ENCODE measurements at regions not wholly inside any gene's neighbourhood (a gene's known extent, or its start where the extent isn't known, plus 50 kb on each side); places are given as distances from the start of the nearest gene placed in this dataset.
"Not testable (repeated sequence)": the region's sequence is repeated elsewhere in the genome, so short reads cannot be mapped to it uniquely, and the experiment has no call there.

DNA sequence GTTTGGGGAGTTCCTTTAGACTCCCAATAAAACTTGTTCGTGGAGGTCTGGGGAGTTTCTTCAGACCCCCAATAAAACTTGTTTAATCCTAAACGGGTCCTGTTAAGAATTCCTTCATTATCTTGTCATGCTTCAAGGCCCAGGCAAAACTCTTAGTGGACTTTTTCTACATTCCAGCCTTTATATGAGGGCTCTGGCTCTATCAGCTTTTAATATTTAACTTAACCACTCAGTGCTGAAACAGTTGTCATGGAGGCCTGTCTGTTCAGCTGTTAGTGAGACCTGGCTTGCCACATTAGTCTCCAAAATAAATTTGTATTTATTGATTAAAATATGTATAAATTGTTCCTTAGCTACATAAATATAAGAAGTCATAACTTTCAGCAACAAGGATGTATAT lies 1385.1 kb downstream of the REEP3 start:
- TF ChIP-seq, protein P1, sequence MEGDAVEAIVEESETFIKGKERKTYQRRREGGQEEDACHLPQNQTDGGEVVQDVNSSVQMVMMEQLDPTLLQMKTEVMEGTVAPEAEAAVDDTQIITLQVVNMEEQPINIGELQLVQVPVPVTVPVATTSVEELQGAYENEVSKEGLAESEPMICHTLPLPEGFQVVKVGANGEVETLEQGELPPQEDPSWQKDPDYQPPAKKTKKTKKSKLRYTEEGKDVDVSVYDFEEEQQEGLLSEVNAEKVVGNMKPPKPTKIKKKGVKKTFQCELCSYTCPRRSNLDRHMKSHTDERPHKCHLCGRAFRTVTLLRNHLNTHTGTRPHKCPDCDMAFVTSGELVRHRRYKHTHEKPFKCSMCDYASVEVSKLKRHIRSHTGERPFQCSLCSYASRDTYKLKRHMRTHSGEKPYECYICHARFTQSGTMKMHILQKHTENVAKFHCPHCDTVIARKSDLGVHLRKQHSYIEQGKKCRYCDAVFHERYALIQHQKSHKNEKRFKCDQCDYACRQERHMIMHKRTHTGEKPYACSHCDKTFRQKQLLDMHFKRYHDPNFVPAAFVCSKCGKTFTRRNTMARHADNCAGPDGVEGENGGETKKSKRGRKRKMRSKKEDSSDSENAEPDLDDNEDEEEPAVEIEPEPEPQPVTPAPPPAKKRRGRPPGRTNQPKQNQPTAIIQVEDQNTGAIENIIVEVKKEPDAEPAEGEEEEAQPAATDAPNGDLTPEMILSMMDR (IDR thresholded peaks at IDR 0.05; ENCODE audit: low read length) = not testable (repeated sequence)
- TF ChIP-seq EZH2 (optimal IDR thresholded peaks at IDR 0.05; ENCODE audit: low read depth, low read length); EZH2phosphoT487 (IDR thresholded peaks at IDR 0.05; ENCODE audit: low read length): not testable (repeated sequence)

Measured in MM.1S (cell line).